MM.1S (cell line): ENCODE measurements at regions not wholly inside any gene's neighbourhood (a gene's known extent, or its start where the extent isn't known, plus 50 kb on each side); places are given as distances from the start of the nearest gene placed in this dataset.

Experiments used
- CTCF ChIP-seq: fragments of 300-600 bp; sonication (generic); IDR thresholded peaks from 2 replicates; pipeline ENCODE4 v1.5.1; 2016; ENCODE audit warnings: antibody characterized with exemption, low read length, mixed read lengths
- EZH2 ChIP-seq: fragments of 300-600 bp; sonication (generic); optimal IDR thresholded peaks from 2 replicates; pipeline ENCODE3; 2017; ENCODE audit warnings: low read depth, mild to moderate bottlenecking, antibody characterized with exemption, low read length, mixed read lengths
- EZH2phosphoT487 ChIP-seq: fragments of 300-600 bp; sonication (generic); IDR thresholded peaks from 2 replicates; pipeline ENCODE4 v1.6.1; 2018; ENCODE audit warnings: antibody characterized with exemption, low read length

DNA sequence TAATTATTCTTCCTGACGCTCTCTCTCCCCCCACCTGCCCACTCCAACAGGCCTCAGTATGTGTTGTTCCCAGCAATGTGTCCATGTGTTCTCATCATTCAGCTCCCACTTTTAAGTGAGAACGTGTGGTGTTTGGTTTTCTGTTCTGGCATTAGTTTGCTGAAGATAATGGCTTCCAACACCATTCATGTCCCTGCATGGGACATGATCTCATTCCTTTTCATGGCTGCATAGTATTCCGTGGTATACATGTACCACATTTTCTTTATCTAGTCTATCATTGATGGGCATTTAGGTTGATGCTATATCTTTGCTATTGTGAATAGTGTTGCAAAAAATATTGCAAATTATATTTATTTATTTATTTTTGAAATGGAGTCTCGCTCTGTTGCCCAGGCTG is 258.0 kb downstream of the TFAP2A start:
- TF ChIP-seq CTCF: no peak
- no peak for TF ChIP-seq EZH2
- TF ChIP-seq EZH2phosphoT487: no peak
